HCEC 1CT (cell line): ENCODE measurements at regions not wholly inside any gene's neighbourhood (a gene's known extent, or its start where the extent isn't known, plus 50 kb on each side); places are given as distances from the start of the nearest gene placed in this dataset.

Experiments used
- DNase-seq: peaks from one replicate; pipeline ENCODE4 v3.0.0-alpha.2; 2017

DNA sequence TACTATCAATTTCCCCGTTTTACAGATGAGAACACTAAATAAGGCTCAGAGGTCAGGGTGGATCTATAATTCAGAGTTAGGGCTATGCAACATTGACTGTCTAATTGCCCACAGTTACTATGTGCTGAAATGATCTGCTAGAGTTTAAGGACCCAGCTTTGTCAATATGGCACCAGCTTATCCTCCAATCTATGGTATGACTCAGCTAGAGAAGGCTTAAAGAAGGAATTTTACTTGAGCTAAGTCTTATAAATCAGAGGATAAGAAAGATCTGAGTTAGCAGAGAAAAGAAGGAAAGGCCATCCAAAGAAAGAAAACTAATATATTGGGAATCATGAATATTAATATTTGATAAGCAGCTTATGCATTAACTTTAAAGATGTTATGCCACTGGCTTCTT is 78.1 kb downstream of the ASB9 start:
- DNase-seq: no peak

DNA sequence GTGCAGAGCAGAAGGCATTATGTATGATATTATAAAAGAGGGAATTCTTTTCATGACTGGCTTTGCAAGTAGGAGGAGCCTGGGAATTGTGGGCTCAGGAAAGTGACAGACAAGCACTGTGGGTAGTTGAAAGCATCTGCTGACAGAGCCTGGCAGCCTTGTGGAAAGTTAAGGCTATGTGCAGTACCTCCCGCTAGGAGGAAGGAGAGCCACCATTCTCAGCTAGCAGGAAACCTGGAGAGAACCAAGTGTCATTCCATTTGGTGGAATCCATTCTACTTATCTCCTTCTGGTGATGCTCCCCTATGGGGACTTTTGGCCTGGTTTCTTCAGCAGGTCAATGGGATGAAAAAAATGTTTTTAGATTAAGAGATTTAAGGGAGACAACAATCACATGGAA is 81.8 kb downstream of the ASB9 start:
- no peak for DNase-seq

DNA sequence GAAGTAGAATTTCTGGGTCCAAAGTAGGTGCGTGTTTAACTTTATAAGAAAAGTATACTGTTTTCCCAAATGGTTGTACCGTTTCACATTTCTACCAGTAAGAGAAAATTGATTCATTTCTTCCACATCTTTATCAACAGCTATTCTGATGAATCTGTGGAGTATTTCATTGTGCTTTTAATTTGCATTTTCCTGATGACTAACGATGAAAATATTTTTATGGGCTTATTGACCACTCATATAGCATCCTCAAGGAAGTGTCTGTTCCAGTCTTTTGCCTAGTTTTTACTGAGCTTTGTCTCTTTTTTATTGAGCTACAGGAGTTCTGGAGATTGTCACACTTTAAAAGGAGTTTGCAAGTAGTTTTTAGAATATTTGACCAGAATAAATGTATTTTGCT is 92.6 kb downstream of the ASB9 start:
- no peak for DNase-seq

DNA sequence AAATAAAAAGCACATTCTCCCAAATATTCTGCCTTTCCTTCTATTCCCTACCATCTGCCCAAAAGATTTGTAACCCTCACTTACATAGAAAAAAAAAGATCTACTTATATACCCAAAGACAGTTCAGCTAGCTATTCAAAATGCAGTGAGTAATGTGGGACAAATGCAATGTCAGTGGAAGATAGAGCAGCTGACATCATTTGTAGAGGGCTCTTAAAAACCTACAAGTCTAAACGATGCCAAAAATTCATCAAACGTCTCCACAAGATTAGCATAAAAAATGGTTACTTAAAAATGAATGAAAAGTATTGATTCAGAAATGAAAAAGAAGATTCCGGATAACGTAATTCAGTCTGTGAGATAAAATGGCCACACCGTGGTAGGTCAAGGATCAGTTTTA is 96.5 kb downstream of the ASB9 start:
- DNase-seq: no peak

DNA sequence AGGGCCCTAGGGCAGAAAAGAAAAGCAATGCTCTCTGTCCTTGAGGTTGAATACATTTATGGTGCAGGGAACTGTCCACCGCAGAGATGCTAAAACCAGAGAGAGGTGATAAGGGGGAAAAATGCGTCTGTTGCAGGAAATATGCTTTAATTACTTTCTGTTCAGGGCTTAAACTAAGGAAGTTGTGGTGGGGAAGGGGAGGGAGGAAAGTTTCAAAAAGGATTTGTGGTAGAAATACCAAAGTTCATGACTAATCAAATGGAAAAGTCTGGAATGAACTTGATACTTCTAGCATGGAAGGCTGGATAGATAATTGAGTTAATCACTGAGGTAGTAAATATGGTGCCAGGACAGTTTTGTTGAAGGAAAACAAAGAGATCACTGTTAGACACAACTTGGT is 99.0 kb downstream of the ASB9 start:
- DNase-seq: no peak

DNA sequence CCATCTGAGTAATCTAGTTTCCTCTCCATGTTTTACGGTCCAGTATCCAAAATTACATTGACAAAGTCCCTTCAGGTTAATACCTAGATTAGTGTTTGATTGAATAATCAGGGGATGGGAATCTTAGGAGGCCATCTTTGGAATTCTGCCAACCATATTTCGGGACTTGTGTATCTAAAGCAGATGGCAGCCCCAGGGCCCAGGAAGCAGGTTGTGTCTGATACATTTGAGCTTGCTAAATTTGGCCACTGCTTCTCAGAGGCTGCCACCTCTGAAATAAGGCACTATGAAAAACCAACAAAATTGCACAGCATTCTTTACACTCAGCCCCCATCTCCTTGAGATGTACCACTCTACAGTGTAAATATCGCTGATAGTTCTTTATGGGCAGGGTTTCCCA is 102.1 kb downstream of the ASB9 start:
- no peak for DNase-seq

DNA sequence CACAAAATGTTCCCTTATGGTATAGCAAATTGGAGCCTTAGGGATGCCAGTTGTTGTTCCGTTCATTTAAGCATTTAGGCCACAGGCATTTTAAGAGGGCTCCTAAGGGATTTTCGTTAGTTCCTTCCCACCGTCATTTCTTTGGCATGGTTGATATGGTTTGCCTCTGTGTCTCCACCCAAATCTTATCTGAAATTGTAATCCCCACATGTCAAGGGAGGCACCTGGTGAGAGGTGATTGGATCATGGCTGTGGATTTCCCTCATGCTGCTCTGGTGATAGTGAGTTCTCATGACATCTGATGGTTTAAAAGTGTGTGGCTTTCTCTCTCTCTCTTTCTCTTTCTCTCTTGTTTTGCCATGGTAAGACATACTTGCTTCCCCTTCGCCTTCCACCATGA is 104.1 kb downstream of the ASB9 start:
- DNase-seq: no peak

DNA sequence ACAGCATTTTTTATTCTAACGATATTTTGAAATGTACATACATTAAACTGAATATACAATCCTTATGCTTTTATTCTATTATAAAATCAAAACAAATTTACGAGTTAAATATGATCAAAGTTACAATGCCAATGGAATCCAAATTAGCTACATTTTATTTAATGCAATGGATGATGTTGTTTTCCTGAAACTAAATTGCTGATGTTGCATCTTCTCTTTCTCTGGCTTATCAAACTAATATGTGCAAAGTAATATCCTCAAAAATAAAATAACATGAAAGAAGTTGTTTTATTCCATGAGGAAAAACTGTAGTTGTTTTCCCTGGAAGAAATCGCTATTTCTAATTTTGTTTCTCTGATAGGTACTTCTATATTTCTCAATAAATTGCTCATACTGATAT is 106.8 kb downstream of the ASB9 start:
- no peak for DNase-seq

DNA sequence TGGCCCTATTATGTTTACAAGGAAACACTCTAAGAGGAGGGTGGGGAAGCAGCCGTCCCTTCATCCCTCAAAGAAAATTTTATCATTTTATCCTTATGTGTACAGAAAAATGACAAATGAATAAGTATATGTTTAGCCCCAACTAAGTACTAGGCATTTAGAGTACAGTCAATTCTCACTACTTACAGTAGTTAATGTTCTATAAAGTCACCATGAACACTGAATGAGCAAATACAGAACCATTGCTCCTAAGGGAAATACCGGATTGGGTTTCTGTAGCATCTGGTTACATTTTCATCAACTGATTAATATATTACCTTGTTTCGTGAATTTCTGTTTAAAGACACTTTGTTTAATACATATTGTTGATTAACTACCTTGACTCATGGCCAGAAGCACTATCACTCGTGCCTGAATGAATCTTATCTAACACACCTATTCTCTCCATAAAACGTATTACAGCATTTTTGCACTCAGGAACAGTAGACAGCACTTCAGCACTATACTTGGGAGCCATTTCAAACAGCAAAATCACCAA is 109.3 kb downstream of the ASB9 start:
- no peak for DNase-seq

DNA sequence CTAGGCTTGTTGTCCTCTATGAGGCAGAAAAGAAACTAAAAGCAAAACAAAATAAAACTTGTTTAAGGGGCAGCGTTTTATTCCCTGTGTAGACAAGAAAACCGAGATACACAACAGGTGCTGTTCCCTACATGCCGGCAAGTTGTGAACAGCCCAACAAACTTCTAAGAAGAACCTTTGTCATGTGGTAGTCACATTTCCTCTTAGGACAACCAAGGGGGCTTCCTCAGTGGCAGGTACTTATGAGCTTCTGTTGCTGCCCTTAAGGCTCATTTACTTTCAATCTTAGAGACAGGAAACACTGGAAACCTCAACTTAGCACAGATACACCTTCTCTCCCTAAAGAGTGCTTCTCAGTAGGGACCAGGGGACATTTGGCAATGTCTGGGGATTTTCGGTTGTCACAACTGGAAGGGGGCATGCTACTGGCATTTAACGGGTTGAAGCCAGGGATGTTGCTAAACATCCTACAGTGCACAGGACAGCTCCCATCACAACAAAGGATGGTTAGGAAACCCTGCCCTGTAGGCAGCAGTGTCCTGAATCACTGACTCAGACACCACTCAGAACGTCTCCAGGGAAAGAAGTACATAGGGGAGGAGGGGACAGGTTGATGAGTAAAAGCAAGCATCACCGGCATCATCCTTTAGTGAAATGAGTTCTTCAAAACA is 111.0 kb downstream of the ASB9 start:
- DNase-seq: no peak

DNA sequence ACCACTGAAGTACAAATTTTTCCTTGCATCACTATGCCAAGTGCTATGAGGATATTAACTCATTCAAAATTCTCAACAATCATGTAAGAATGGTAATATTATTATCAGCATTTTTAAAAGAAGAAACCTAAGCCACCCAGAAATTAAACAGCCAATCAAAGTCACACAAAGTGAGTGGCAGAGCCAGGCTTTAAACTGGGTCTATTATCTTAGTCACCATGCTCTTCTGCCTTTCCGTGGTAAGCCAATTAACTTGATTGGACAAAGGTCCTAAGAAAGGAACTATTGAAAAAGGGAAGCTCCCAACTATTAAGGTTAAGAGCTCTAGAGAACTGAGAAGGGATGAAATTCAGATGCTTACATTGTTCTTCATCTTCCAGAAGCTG is 111.5 kb downstream of the ASB9 start:
- DNase-seq: no peak

DNA sequence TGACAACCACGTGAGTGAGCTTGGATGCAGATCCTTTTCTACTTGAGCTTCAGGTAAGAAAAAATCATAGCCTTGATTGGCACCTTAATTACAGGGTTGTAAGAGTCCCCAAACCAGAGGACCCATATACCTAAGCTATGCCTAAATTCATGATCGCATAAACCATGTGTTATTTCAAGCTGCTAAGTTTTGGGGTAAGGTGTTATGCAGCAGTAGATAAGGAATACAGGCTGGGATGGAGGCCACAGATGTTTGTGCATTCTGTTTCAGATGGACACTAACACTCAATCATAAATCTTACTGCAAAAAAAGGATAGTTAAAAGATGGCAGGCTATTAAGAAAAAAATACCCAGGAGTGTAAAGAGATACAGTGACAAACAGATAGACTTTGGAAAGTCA is 112.3 kb downstream of the ASB9 start:
- no peak for DNase-seq

DNA sequence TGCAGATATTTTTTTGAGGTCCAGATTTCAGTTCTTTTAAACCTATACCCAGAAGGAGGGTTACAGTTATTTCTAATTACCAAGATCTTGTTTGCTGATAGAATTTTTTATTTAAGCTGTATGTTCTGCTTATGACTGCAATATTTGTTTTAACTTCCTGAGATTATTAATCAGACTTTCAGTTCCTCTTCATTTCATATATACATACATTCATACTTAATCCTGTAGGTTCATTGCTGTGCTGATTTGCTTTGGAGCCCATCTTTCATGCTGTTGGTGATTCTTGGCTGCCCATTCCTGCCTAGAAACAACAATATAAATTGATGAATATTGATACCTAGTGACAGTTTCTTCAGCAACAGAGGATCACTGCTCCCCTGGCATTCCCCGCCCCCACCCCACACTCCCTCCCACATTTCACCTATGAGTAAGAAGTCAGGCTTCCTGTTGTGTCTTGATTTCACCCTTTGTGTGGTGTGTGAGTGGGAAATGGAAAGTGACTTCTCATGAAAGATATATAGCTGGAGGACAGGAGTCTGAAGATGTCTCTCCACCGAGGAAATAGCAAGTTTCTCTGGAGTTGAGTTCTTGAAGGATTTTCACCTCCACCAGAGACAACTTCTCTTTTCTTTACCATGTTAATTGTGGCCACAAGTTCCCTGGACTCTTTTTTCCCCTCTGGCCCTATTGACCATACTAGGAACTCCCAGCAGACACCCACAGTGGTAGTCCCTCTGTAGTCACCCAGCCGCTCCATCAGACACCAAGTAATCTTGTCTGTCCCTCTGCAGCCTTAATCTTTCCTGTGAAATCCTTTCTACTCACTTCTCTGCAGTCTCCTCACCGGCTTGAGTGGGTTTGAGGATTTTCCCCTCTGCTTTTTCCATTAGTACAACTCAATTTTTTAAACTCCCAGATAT is 118.4 kb downstream of the ASB9 start:
- no peak for DNase-seq

DNA sequence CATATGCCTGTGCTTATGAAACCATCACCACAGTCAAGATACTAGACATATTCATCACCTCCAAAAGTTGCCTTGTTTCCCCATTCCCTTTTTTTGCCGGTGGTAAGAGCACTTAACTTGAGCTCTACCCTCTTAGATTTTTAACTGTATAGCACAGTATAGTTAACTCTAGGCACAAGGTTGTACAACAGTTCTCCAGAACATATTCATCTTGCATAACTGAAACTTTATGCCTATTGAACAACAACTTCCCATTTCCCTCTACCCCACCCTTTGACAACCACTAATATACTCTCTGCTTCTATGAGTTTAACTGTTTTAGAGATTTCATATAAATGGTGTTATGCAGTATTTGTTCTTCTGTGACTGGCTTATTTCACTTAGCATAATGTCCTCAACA is 119.3 kb downstream of the ASB9 start:
- DNase-seq: no peak

DNA sequence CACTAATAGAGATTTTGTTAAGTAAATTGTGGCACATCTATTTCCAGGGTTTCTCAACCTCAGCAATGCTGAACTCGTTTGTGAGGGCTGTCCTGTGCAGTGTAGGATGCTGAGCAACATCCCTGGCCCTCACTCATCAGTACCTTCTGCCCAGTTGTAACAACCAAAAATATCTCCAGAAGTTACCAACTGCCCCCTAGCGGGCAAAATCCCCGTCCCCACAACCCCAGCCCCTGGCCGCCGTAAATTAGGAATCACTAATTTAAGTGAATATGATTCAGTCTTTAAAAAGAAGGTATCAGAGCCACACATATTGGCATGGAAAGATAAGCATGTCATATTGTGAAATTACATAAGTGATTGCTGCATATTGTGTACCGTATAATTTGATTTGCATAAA is 123.4 kb downstream of the ASB9 start:
- peak; percentile 4 for DNase-seq

DNA sequence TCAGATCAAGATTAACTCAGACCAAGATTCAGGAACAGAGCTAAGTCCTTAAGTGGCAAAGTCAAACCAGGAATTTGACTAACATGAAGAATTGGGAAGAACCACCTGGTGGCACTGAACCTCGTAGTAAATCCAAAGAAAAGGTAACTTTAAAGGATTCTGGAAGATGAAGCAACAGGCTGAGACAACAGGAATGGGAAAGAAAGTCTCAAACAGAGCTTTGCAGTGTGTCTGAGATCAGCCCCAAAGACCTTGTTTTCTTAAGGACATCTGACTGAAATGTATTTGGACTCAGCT is 126.1 kb downstream of the ASB9 start:
- DNase-seq: no peak

DNA sequence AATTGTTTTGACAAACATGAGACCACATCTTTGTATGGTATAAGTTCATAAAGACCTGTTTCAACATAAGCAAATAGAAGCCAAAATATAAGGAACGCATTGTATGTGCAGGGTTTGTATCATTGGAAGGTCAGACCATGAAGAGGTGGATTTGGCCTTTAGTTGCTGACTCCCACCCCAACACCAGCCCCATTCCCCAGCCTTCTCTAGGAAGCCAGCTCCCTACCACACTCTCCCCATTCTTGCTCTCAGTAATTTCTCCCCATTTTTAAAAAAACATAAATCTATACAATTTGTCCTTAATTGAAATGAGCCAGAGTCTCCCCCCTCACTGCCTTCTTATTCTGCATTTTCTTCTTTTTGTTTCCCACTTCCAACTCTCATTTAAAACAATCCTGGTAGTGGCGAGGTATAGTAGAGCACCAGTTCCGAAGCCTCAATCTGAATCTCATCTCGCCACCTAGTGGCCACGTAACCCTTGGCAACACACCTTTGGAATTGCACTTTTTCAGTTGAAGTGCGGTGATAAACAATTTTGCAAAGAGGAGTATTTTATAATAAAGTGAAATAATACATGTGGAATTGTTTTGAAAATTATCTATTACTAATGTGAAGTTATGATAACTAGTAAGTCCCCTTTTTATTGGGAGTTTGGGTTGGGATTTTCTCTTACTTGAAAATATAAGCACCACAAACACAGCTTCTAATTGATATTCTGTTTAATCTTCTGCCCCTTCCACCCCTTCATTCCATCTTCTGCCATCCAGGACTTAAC is 126.6 kb downstream of the ASB9 start:
- peak; percentile 3 for DNase-seq

DNA sequence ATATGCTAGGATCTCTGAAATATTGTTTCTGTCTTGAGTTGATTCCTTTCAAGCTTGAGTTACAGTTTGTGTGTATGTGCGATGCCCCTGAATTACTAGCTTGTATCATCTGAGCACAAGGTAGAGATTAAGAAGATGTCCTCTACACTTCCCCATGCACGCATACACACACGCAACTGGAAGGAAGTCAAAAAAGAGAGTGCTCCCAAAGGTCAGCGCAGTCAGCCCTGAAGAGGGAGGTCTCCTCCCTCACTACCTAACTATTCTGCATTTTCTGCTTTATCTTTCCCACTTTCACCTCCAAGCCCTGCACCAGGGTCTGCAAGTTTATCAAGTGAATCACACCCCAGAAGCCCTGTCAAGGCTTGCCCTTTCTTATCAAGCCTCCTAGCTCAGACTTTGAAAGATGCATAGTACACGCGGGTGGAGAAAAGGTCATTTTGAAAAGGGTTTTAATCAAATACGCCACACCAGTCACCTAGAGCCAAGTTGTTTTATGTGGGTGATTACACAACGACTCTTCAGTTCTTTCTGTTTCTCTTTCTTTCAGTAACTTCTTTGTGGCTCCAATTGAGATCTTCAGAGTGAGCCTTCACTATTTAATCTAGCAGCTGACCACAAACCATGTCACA is 127.7 kb downstream of the ASB9 start:
- no peak for DNase-seq

DNA sequence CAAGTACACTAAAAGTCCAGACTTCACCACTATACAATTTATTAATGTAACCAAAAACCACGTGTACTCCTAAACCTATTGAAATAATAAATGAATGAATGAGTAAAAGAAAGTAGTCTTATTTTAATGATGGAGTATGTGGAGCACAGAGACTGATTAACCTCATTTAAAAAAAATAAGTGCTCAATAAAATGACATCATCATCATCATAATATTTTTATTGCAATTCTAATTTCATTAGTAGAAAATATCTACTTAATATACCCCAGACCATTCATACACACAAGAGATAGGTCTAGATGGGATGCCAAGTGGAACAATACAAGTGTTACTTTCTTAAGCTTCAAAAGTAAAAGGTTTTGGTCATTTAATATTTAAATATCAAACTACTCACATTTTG is 133.1 kb downstream of the ASB9 start:
- DNase-seq: no peak

DNA sequence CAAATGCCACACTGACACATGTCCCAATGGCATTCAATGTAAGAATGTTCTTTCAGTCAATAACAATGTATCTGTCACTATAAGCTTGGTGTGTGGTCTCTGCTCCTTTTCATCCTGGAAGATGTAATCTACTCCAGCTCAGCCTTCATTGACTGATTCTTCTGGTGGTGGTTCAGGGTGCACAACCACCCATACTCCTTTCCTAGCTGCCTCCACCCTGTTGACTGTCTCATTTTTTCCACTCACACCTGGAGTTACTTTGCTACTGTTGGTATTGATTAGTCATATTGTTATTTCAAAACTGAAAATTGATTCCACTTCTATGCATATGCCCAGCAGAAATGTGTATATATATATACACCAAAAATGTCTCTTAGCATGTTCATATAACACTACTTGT is 140.5 kb downstream of the ASB9 start:
- DNase-seq: no peak

DNA sequence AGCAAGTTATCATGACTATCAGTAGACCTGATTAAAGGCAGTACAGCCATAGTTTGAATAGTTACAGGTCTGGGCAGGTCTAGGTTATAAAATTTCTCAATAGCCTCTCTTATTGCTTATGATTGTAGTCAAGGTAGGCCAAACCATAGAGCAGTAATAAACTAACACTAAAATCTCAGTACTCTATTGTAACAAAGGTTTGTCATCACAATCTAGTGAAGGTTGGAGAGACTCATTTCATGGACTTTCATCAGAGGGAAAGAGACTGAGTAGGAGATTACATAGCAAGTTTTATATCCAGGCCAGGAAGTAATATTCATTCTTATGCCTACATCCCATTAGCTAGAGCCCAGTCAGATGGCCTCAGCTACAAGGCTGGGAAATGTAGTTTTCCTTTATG is 141.0 kb downstream of the ASB9 start:
- DNase-seq: no peak

DNA sequence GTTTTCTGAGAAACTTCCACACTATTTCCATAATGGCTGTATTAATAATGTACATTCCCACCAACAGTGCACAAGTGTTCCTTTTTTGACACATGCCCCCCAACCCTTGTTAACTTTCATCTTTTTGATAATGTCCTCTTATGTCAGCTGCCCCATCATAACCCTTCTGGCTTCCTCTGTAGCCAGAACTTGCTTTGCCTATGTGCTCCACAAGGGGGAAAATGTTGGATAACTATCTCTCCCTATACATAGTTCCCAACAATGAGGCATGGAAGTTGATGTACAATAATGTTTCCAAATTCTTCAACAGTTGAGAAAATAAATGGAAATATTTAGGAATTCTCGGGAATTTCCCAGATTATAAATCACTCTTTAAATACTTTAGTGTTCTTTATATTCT is 142.9 kb downstream of the ASB9 start:
- no peak for DNase-seq

DNA sequence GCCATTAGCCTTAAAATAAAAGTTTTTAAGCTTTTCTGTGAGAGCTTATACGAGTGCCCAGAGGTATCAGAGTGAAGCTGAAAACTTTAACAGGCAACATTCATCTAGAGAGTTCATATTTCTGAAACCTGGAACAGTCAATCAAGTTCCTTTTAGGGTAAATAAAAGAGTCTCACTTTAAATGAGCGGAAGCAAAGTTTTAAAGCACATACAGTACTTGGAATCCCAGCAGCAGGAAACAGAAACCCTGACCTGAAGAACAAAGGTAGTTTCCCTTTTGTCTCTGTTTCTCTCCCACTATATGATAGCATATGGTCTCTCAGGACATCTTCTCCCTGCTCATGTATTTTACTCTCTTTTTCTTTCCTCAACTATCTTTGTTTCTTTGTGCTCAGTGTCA is 153.0 kb downstream of the ASB9 start:
- DNase-seq: no peak
